Esophagus squamous epithelium (tissue), 5 donors: ENCODE measurements at regions not wholly inside any gene's neighbourhood (a gene's known extent, or its start where the extent isn't known, plus 50 kb on each side); places are given as distances from the start of the nearest gene placed in this dataset.

ENCODE experiments used
- DNase-seq: peaks from one replicate; lab custom pipeline; 2025; lab: John Stamatoyannopoulos, UW
- H3K27ac ChIP-seq, 4 donors: fragments of 200-600 bp; sonication (generic); one replicate each; pipeline ENCODE4 v1.5.1; 2016 to 2019; ENCODE audit warnings: mild to moderate bottlenecking in 1 of 4
- H3K27me3 ChIP-seq, 4 donors: fragments of 200-600 bp; sonication (generic); 1 replicate in 3 of 4; 2 replicates in 1 of 4; pipeline versions ENCODE4 v1.5.1 to v1.6.0; 2017 to 2021; ENCODE audit warnings: antibody characterized with exemption in 1 of 4
- H3K36me3 ChIP-seq, 3 donors: fragments of 200-600 bp; sonication (generic); one replicate each; pipeline ENCODE4 v1.5.1; 2016 to 2019
- H3K4me1 ChIP-seq, 3 donors: fragments of 200-600 bp; sonication (generic); one replicate each; pipeline ENCODE4 v1.5.1; 2017 to 2019
- H3K4me3 ChIP-seq, 4 donors: fragments of 200-600 bp; sonication (generic); 1 replicate in 3 of 4; 2 replicates in 1 of 4; pipeline ENCODE4 v1.5.1; 2016 to 2019; ENCODE audit warnings: mild to moderate bottlenecking in 2 of 4, moderate library complexity in 1 of 4
- H3K9me3 ChIP-seq, 3 donors: fragments of 200-600 bp; sonication (generic); one replicate each; pipeline ENCODE4 v1.5.1; 2016 to 2019
- POLR2A ChIP-seq, 4 donors: fragments of 450-650 bp; IDR thresholded peaks; one replicate each; pipeline ENCODE4 v1.6.1; 2017; ENCODE audit warnings: antibody characterized with exemption in 4 of 4, mild to moderate bottlenecking in 4 of 4, moderate library complexity in 3 of 4
- WGBS, 2 donors: methylation state at CpG; one replicate each; pipeline ENCODE4 v1.1.5; 2018; 5-methylcytosine and 5-hydroxymethylcytosine counted together
- intact Hi-C: fragments of 100-400 bp; cut with DNase I; formaldehyde crosslinking; loops from one replicate; pipeline ENCODE4 v1.15.0; 2022
- TF ChIP-seq, protein P1 (sequence below), 6 experiments: fragments of 450-650 bp in 4 of 6; fragments of 200-600 bp in 2 of 6; sonication (generic) in 2 of 6; IDR thresholded peaks; one replicate each; pipeline ENCODE4 v1.5.1; 2016 to 2019; ENCODE audit warnings: antibody characterized with exemption in 6 of 6, mild to moderate bottlenecking in 4 of 6, moderate library complexity in 4 of 6
- donor health status: DM: yes; HTN: yes; CAD: no.

DNA sequence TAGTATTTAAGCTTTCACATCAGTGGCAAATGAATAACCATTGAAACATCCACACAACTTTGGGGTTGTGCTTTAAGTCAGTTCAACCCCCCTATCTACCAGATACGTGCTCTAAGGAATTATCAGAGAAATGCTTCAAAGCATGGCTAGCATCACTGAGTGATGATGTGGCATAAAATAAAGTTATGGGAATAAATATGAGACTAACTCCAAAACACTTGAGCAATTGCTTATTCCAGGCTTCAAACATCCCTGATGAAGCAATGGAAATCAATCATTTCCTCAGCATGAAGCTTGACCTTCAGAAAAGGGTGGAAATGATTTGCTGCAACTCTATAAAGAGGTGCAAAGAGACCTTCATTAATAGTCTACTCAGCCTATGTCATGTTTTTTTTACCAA, 292.0 kb upstream of the SMC2 start:
- no peak overlapping the region for H3K27ac ChIP-seq
- TF ChIP-seq POLR2A (IDR thresholded peaks at IDR 0.05) = no peak
- TF ChIP-seq, protein P1, sequence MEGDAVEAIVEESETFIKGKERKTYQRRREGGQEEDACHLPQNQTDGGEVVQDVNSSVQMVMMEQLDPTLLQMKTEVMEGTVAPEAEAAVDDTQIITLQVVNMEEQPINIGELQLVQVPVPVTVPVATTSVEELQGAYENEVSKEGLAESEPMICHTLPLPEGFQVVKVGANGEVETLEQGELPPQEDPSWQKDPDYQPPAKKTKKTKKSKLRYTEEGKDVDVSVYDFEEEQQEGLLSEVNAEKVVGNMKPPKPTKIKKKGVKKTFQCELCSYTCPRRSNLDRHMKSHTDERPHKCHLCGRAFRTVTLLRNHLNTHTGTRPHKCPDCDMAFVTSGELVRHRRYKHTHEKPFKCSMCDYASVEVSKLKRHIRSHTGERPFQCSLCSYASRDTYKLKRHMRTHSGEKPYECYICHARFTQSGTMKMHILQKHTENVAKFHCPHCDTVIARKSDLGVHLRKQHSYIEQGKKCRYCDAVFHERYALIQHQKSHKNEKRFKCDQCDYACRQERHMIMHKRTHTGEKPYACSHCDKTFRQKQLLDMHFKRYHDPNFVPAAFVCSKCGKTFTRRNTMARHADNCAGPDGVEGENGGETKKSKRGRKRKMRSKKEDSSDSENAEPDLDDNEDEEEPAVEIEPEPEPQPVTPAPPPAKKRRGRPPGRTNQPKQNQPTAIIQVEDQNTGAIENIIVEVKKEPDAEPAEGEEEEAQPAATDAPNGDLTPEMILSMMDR (IDR thresholded peaks at IDR 0.05) = no peak
- H3K9me3 ChIP-seq = no peaks in the 10 kb centered on the region
- 75 to 87% methylated on average over 1 of the region's 1 CpG for WGBS, 2 donors
- H3K4me3 ChIP-seq = no peak overlapping the region
- intact Hi-C loops = no loop called here
- no peak for DNase-seq
- no peaks in the 10 kb centered on the region for H3K27me3 ChIP-seq
- H3K4me1 ChIP-seq = no peaks in the 10 kb centered on the region
- H3K36me3 ChIP-seq = no peaks in the 10 kb centered on the region

DNA sequence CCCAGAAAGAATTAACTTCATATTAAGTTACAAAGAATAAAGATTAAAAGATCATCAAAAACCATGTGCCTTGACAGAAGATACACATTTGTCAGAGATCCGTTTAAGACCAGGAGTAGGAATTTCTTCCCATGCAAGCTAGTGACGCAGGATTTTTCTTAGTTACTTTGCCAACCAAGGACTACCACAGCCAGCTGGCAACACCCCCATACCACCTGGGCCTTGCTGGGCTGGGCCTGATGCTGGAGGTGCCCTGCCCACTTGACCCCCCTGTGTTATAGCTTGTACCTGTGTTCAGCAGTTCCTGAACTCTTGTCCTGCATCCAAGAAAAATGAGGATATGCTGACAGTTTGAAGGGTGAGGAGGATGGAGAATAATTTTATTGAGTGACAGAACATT, 290.9 kb upstream of the SMC2 start:
- intact Hi-C loops = no loop called here

DNA sequence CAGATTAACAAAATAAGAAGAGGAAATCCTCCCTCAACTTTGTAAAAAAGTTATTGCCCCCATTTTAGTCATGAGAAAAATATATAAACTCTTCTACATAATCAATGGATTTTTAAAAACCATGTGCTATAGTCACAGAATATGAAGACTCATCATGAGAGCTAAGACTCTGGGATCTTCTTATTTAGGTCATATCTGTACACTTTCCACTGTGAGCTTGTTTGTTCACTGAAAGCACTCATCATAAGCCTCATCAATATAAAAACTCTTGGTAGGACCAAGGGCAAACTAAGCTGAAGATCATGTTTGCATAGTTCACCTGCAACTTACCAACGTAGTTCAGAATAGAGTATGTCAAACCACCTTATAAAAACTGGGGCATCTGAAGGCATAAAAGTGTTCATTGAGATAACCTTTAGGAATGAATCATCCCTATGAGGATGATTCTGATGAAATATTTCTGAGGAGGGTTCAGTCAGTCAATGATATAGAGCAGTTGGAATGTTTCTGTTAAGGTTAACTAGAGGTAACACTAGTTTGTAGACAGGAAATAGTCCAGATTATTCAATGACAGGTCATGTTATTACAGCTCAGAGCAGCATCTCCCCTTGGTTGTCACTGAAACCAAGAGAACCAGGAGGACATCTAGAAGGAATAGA, 289.9 kb upstream of the SMC2 start:
- Histone ChIP-seq H3K4me1 (no peaks in the 10 kb centered on the region), H3K36me3 (no peaks in the 10 kb centered on the region), H3K27ac (no peak overlapping the region), H3K9me3 (no peaks in the 10 kb centered on the region), H3K4me3 (no peak overlapping the region), H3K27me3 (no peaks in the 10 kb centered on the region)
- WGBS, 2 donors = 20 to 58% methylated on average over 1 of the region's 1 CpG
- intact Hi-C loops = no loop called here
- no peak for DNase-seq
- TF ChIP-seq POLR2A (IDR thresholded peaks at IDR 0.05) = no peak
- TF ChIP-seq, protein P1 (IDR thresholded peaks at IDR 0.05) = no peak

More for the DNA sequence above, 290.9 kb upstream of the SMC2 start:
- H3K9me3 ChIP-seq = no peaks in the 10 kb centered on the region
- H3K36me3 ChIP-seq = no peaks in the 10 kb centered on the region
- H3K4me3 ChIP-seq = no peak overlapping the region
- 57 to 58% methylated on average over 2 of the region's 2 CpGs for WGBS, 2 donors
- no peak for TF ChIP-seq POLR2A (IDR thresholded peaks at IDR 0.05)
- TF ChIP-seq, protein P1 (IDR thresholded peaks at IDR 0.05) = no peak
- no peaks in the 10 kb centered on the region for H3K4me1 ChIP-seq
- no peaks in the 10 kb centered on the region for H3K27me3 ChIP-seq
- no peak for DNase-seq
- no peak overlapping the region for H3K27ac ChIP-seq

DNA sequence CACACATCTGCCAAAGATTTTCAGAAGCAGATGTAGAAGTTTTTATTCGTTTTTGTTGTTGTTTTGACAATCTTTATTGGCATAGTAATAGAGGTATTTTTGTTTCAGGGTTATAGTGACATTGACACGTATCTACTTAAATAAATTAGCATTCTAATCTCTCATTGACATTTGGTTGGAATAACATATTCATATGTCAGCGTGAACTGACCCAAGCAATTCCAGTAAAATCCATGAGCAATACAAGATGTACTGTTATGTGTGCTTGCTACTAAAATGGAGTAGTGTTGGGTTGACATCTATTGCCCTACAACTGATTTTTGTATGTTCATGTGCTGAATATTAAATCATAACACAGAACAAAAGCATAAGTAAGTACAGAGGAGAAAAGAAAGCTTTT, 284.4 kb upstream of the SMC2 start:
- DNase-seq = no peak

DNA sequence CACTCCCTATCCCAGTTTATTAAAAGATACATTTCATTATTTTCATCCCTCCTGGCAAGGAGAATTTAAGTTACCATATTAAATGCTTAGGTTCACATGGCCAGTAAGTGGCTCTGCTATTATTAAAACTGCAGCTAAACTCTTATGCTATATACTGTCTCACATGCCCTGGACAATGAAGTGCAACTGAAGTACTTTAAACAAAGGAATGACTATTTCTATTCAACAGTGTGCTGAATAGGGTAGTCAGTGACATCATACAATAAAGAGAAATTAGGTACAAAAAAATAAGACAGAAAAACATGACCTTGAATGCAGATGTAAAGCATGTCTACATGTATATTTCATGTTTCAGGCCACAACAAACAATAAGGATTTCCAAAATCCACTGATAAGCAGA, 282.6 kb upstream of the SMC2 start:
- intact Hi-C loops = no loop called here
- no peaks in the 10 kb centered on the region for H3K27me3 ChIP-seq
- H3K9me3 ChIP-seq = no peaks in the 10 kb centered on the region
- TF ChIP-seq, protein P1 (IDR thresholded peaks at IDR 0.05) = no peak
- no peak for TF ChIP-seq POLR2A (IDR thresholded peaks at IDR 0.05)
- no peaks in the 10 kb centered on the region for H3K36me3 ChIP-seq
- H3K27ac ChIP-seq = no peak overlapping the region
- no peak overlapping the region for H3K4me3 ChIP-seq
- no peak for DNase-seq
- no peaks in the 10 kb centered on the region for H3K4me1 ChIP-seq

More for the DNA sequence above, 284.4 kb upstream of the SMC2 start:
- Histone ChIP-seq H3K27me3 (no peaks in the 10 kb centered on the region), H3K4me3 (no peak overlapping the region), H3K36me3 (no peaks in the 10 kb centered on the region), H3K9me3 (no peaks in the 10 kb centered on the region), H3K4me1 (no peaks in the 10 kb centered on the region), H3K27ac (no peak overlapping the region)
- WGBS, 2 donors = 62 to 74% methylated on average over 3 of the region's 3 CpGs
- TF ChIP-seq, protein P1 (IDR thresholded peaks at IDR 0.05) = no peak
- TF ChIP-seq POLR2A (IDR thresholded peaks at IDR 0.05) = no peak
- intact Hi-C loops = no loop called here
